SIG-M5 treated with dmso at 0.1 percent for 504 hours (cell line): ENCODE measurements at regions not wholly inside any gene's neighbourhood (a gene's known extent, or its start where the extent isn't known, plus 50 kb on each side); places are given as distances from the start of the nearest gene placed in this dataset.
"Not testable (repeated sequence)": the region's sequence is repeated elsewhere in the genome, so short reads cannot be mapped to it uniquely, and the experiment has no call there.

Experiments used
- DNase-seq: peaks from one replicate; lab custom pipeline; 2025; ENCODE audit not compliant: unreplicated experiment; lab: John Stamatoyannopoulos, UW

GRCh38 chr7:54111814-54112511 is 430.2 kb upstream of the VSTM2A start:
- no peak for DNase-seq

GRCh38 chr7:54112567-54112966 is 429.6 kb upstream of the VSTM2A start:
- DNase-seq: no peak

GRCh38 chr7:54115028-54115763 is 427.0 kb upstream of the VSTM2A start:
- DNase-seq: no peak

- DNase-seq: no peak
Observed at GRCh38 chr7:54116956-54117355, 425.2 kb upstream of the VSTM2A start.

- no peak for DNase-seq
Observed at GRCh38 chr7:54129035-54129434, 413.1 kb upstream of the VSTM2A start.

GRCh38 chr7:54141576-54141975 is 400.6 kb upstream of the VSTM2A start:
- DNase-seq: no peak

GRCh38 chr7:54145716-54146115 is 396.5 kb upstream of the VSTM2A start:
- DNase-seq: no peak

GRCh38 chr7:54153462-54153861 is 388.7 kb upstream of the VSTM2A start:
- no peak for DNase-seq

GRCh38 chr7:54159088-54159487 is 383.1 kb upstream of the VSTM2A start:
- no peak for DNase-seq

- DNase-seq: no peak
Observed at GRCh38 chr7:54161621-54162020, 380.6 kb upstream of the VSTM2A start.

- no peak for DNase-seq
Observed at GRCh38 chr7:54166419-54166818, 375.8 kb upstream of the VSTM2A start.

- DNase-seq: no peak
Observed at GRCh38 chr7:54179321-54180029, 362.7 kb upstream of the VSTM2A start.

- no peak for DNase-seq
Observed at GRCh38 chr7:54180796-54181195, 361.4 kb upstream of the VSTM2A start.

- DNase-seq: no peak
Observed at GRCh38 chr7:54183055-54183454, 359.1 kb upstream of the VSTM2A start.

- DNase-seq: no peak
Observed at GRCh38 chr7:54186336-54186735, 355.8 kb upstream of the VSTM2A start.

- no peak for DNase-seq
Observed at GRCh38 chr7:54187886-54188685, 354.1 kb upstream of the VSTM2A start.

GRCh38 chr7:54188843-54189242 is 353.3 kb upstream of the VSTM2A start:
- no peak for DNase-seq

- no peak for DNase-seq
Observed at GRCh38 chr7:54189330-54189729, 352.8 kb upstream of the VSTM2A start.

- DNase-seq: no peak
Observed at GRCh38 chr7:54201501-54201900, 340.7 kb upstream of the VSTM2A start.

GRCh38 chr7:54215424-54215823 is 326.8 kb upstream of the VSTM2A start:
- DNase-seq: no peak

- DNase-seq: not testable (repeated sequence)
Observed at GRCh38 chr7:54226030-54226429, 316.1 kb upstream of the VSTM2A start.
